ENCODE measurements at regions not wholly inside any gene's neighbourhood (a gene's known extent, or its start where the extent isn't known, plus 50 kb on each side); places are given as distances from the start of the nearest gene placed in this dataset.
"Not testable (repeated sequence)": the region's sequence is repeated elsewhere in the genome, so short reads cannot be mapped to it uniquely, and the experiment has no call there.

DNA sequence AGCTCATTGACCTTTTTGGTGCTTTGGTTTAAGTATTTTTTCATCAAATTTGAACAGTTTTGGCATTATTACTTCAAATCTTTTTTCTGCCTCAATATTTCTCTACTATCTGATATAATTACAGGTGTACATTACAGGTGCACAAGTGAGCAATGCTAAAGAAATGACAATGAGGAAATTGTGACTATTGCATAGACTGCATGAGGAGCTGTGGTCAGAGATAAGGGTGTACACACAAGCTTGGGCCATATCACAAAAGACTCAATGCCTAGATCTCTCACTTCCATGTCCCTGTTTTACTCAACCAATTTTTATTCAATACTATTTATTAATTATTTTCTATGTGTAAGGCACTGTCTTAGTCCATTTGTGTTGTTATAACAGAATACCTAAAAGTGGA, 251.0 kb upstream of the UBASH3B start:
- intact Hi-C loops (cut with micrococcal nuclease) (no loop called here), in situ Hi-C loops (cut with MboI; ENCODE audit: low sequenced_read_pairs) (no loop called here), dilution Hi-C loops (cut with HindIII; ENCODE audit: low sequenced_read_pairs, unreplicated experiment) (no loop called here)
- no peak overlapping the region for H3K4me3 ChIP-seq (ENCODE audit: insufficient read depth, low read depth, low read length)
- H2AK9ac ChIP-seq (replicated peaks; ENCODE audit: low read depth, low read length, poor library complexity) = no peak overlapping the region
- peaks cover 8% of the 10 kb centered on the region for H3K4me1 ChIP-seq (ENCODE audit: control insufficient read depth, insufficient read depth, low read length)
- H3K56ac ChIP-seq (ENCODE audit: extremely low read depth, insufficient read depth, low read length) = no peak overlapping the region
- H3K27ac ChIP-seq (ENCODE audit: insufficient read depth, low read length) = peak overlapping the region; percentile 91; the same call in 1 of the 2 replicates
- ATAC-seq (ENCODE audit: low read depth) = no peak
- no peak overlapping the region for H3K23ac ChIP-seq (ENCODE audit: low read depth, low read length)
- H3K9ac ChIP-seq (ENCODE audit: low read depth, low read length) = no peak overlapping the region
- H3K18ac ChIP-seq (ENCODE audit: low read depth, low read length) = peak overlapping the region; percentile 98
- H2AK5ac ChIP-seq (ENCODE audit: low read depth, low read length) = no peak overlapping the region
- DNase-seq = no peak
- ChIA-PET CTCF (no interaction called here), POLR2A (ENCODE audit: unreplicated experiment) (no interaction called here)
- H3K14ac ChIP-seq (replicated peaks; ENCODE audit: low read depth, low read length) = no peak overlapping the region; the same call in 1 of the 2 replicates
- TF ChIP-seq RAD21 (IDR thresholded peaks at IDR 0.05; ENCODE audit: low read length) (no peak), SMC3 (IDR thresholded peaks at IDR 0.05; ENCODE audit: low read depth, low read length) (no peak), MAFK (IDR thresholded peaks at IDR 0.05; ENCODE audit: low read depth, low read length) (no peak), USF2 (IDR thresholded peaks at IDR 0.05; ENCODE audit: low read depth, low read length) (no peak)
- H2BK15ac ChIP-seq (ENCODE audit: low read depth, low read length) = peak overlapping the region; percentile 71; the same call in 1 of the 3 replicates
- H3K9me1 ChIP-seq (ENCODE audit: insufficient read depth, low read length) = no peaks in the 10 kb centered on the region
- H3K27me3 ChIP-seq (ENCODE audit: control insufficient read depth, insufficient read depth, low read length) = no peaks in the 10 kb centered on the region
- peak overlapping the region; percentile 72; the same call in 1 of the 2 replicates for H2BK20ac ChIP-seq (ENCODE audit: low read depth, low read length)
- no peaks in the 10 kb centered on the region for H4K20me1 ChIP-seq (ENCODE audit: insufficient read depth, low read length)
- no peaks in the 10 kb centered on the region for H3K36me3 ChIP-seq (ENCODE audit: control insufficient read depth, insufficient read depth, low read length)
- H4K5ac ChIP-seq (ENCODE audit: low read depth, low read length) = peak overlapping the region; percentile 95; the same call in 1 of the 2 replicates
- H3K9me3 ChIP-seq (ENCODE audit: control insufficient read depth, insufficient read depth, low read length) = no peaks in the 10 kb centered on the region
- H2AFZ ChIP-seq (replicated peaks; ENCODE audit: low read length, poor library complexity) = no peak overlapping the region
- H3K79me1 ChIP-seq (ENCODE audit: low read depth in 1 of 2, low read length in 2 of 2) = no peaks in the 10 kb centered on the region
- H4K8ac ChIP-seq (ENCODE audit: low read depth in 2 of 2, low read length in 2 of 2) = peak overlapping the region in 1 of 2 experiments; percentile 65; a peak in 2 of 4 replicates
- no peak overlapping the region for H3K4me2 ChIP-seq (ENCODE audit: low read depth, low read length)
- peak overlapping the region; percentile 87; the same call in 1 of the 2 replicates for H4K91ac ChIP-seq (ENCODE audit: insufficient read depth, low read depth, low read length)
- peak overlapping the region; percentile 37; the same call in 1 of the 2 replicates for H2BK120ac ChIP-seq (ENCODE audit: low read depth, low read length)
- no TSS peak for BruUV-seq (replicated peaks)
- peak overlapping the region; percentile 83 for H2BK5ac ChIP-seq (ENCODE audit: low read depth, low read length, poor library complexity, severe bottlenecking)
- peak overlapping the region; percentile 43; the same call in 1 of the 2 replicates for H3K4ac ChIP-seq (ENCODE audit: low read depth, low read length)

- H3K23ac ChIP-seq (ENCODE audit: low read depth, low read length); H3K56ac ChIP-seq (ENCODE audit: extremely low read depth, insufficient read depth, low read length); H2BK5ac ChIP-seq (ENCODE audit: low read depth, low read length, poor library complexity, severe bottlenecking); H3K9me3 ChIP-seq (ENCODE audit: control insufficient read depth, insufficient read depth, low read length); intact Hi-C loops (cut with micrococcal nuclease); in situ Hi-C loops (cut with MboI; ENCODE audit: low sequenced_read_pairs); H4K91ac ChIP-seq (ENCODE audit: insufficient read depth, low read depth, low read length); H3K79me1 ChIP-seq (ENCODE audit: low read depth in 1 of 2, low read length in 2 of 2); H3K4me3 ChIP-seq (ENCODE audit: insufficient read depth, low read depth, low read length); H3K18ac ChIP-seq (ENCODE audit: low read depth, low read length); H2AK5ac ChIP-seq (ENCODE audit: low read depth, low read length); DNase-seq; H2AFZ ChIP-seq (replicated peaks; ENCODE audit: low read length, poor library complexity); H3K14ac ChIP-seq (replicated peaks; ENCODE audit: low read depth, low read length); H4K20me1 ChIP-seq (ENCODE audit: insufficient read depth, low read length); H2BK120ac ChIP-seq (ENCODE audit: low read depth, low read length); H3K27me3 ChIP-seq (ENCODE audit: control insufficient read depth, insufficient read depth, low read length); H2BK20ac ChIP-seq (ENCODE audit: low read depth, low read length); ATAC-seq (ENCODE audit: low read depth); dilution Hi-C loops (cut with HindIII; ENCODE audit: low sequenced_read_pairs, unreplicated experiment); H4K5ac ChIP-seq (ENCODE audit: low read depth, low read length); BruUV-seq (replicated peaks); H3K27ac ChIP-seq (ENCODE audit: insufficient read depth, low read length); H2AK9ac ChIP-seq (replicated peaks; ENCODE audit: low read depth, low read length, poor library complexity); H4K8ac ChIP-seq (ENCODE audit: low read depth in 2 of 2, low read length in 2 of 2); H3K4ac ChIP-seq (ENCODE audit: low read depth, low read length); H3K9me1 ChIP-seq (ENCODE audit: insufficient read depth, low read length); H3K36me3 ChIP-seq (ENCODE audit: control insufficient read depth, insufficient read depth, low read length); H3K4me2 ChIP-seq (ENCODE audit: low read depth, low read length); CTCF ChIA-PET; H3K9ac ChIP-seq (ENCODE audit: low read depth, low read length); H2BK15ac ChIP-seq (ENCODE audit: low read depth, low read length): not testable (repeated sequence)
- no CpG with 5 or more reads among the region's 5 CpGs for WGBS, 2 experiments (ENCODE audit: extremely low coverage in 2 of 2, insufficient read length in 1 of 2)
- peaks cover 10% of the 10 kb centered on the region for H3K4me1 ChIP-seq (ENCODE audit: control insufficient read depth, insufficient read depth, low read length)
- POLR2A ChIA-PET (ENCODE audit: unreplicated experiment) = interaction anchor here (0.6 kb wide), 1 partner anchor 187 kb away, joined by 3 read pairs; no protein-coding TSS in a partner anchor
Measured at GRCh38 chr11:122401581-122401980, 253.9 kb upstream of the UBASH3B start.
